ENCODE measurements at regions not wholly inside any gene's neighbourhood (a gene's known extent, or its start where the extent isn't known, plus 50 kb on each side); places are given as distances from the start of the nearest gene placed in this dataset.

DNA sequence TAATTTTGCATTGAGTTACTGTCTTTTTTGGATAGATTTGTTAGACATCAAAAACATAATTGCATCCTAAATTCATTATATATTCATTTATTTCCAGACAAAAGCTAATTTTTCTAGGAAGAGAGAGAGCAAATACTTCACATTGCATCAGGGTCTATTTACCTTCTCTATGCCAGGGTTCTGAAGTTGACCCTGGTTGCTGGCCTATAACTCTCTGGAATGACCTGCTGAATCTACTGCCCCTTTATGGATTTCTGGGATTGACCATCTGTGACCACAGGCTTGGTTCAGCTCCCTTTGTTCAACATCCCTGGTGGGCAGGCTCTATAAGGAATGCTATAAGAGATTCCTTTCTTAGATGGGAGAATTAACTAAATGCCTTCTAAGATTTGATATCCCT lies 414.8 kb upstream of the STXBP6 start:
- TF ChIP-seq POLR2A (IDR thresholded peaks at IDR 0.05; ENCODE audit: low read depth, low read length) (no peak), POLR2AphosphoS5 (IDR thresholded peaks at IDR 0.05; ENCODE audit: low read depth, low read length) (no peak)

Measured in GM12892 (cell line).